GM21423 (cell line): ENCODE measurements at regions not wholly inside any gene's neighbourhood (a gene's known extent, or its start where the extent isn't known, plus 50 kb on each side); places are given as distances from the start of the nearest gene placed in this dataset.

Experiments
- ATAC-seq: cut with Tn5 transposase; IDR thresholded peaks from one replicate; pipeline ENCODE4 v1.9.1; 2021; ENCODE audit warnings: mild to moderate bottlenecking, moderate library complexity; ENCODE audit not compliant: unreplicated experiment

DNA sequence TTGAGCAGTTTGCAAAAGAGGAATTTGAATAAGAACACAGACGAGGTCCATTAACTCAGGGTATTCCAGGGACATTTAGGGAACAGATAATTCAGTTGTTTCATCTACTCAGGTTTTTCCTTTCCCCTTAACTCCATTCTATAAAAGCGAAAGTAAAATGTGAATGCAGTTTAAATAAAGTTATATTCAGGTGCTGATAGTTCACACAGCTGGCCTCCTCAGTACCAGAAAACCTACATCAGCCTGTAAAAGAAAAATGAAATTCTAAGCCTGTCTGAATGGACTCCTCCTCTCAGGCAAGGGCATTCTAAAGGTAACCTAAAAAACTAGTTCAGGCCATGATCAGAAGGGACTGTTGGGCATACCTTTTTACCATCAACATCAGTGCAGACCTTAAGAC is 873.8 kb downstream of the SUCLG1 start:
- ATAC-seq, result no peak

DNA sequence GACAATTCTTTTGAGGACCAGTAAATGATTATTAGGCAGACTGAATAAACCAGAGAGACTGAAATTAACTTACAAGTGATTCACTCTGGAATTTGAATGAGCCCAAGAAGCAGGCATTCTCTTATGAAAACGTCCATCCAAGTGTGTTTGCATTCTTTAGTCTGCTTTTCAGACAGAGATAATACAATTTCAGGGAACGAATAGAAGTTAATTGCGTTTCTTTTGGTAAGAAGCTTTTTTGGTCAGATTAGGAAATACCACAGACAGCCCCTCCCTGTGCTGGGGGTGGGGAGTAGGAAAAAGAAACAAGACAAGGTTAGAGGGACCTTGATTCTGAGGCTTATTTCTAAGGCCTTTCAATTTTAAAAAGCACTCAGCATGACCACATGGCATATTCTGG is 874.4 kb downstream of the SUCLG1 start:
- ATAC-seq, result no peak

DNA sequence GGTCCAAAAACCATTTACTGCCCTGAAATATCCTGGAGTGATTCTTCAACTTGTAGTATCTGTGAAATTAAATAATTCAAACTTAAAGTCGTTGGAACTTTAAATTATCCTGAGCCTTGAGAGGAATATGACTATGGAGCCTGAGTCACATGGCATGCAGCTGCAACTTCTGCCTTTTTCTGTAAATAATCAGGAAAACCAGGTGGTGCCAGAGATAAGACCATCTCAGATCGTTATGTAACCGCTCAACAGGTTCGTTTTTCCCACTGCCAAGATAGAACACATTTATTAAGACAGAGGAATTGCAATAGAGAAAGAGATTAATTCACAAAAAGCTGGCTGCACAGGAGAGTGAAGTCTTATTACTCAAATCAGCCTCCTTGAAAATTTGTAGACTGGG is 876.5 kb downstream of the SUCLG1 start:
- ATAC-seq, result no peak

DNA sequence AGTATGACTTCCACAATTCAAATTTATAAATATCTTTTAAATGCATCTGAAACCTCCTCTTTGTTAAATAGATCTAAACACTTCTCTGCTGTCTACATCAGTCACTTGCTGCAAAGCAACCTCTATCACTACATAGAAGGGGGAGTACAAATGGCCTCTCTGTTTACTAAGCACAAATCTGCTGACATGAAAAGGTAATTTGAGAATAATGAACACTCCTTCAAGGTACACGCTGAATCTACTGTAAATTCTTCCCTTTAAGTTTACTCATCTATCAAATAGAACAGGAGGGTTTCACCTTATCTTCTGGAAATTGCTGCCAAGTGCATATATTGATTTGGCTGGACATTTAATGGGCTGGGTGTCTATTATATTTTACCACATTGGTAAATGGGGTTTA is 879.6 kb downstream of the SUCLG1 start:
- no peak for ATAC-seq

DNA sequence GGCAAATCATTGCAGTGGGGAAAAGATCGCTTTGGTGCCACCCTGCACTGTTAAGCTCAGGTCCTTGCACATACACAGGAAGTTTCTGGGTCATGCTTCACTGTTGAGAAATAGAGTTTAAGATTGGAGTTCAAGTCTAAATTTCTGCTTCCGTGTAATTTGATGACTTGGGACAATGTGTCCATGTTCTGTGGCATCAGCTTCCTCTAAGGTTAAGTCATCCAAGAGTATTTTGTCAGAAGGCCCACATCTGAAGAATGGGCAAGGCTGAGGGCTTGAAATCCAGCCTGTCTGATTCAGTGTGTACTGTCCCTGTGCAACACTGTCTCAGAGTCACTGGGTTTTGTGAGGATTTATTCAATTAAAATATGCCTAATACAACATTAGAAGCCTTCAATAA is 880.7 kb downstream of the SUCLG1 start:
- no peak for ATAC-seq

DNA sequence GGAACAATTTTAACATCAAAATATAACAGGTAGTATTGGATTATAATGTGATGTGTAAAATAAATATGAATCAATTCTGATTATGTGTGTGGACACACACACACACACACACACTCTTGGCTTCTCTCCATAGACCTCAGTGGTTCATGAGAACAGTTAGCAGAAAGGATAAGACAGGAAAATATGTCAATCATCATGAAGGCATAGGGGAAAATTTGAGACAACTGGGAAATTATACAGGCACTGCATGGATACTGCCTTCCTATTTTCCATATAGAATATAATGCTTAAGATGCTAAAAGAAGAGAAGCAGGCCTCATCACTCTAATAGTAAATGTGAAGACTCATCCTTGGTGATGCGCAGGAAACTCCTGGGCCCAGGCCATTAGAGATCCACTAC is 884.5 kb downstream of the SUCLG1 start:
- no peak for ATAC-seq

DNA sequence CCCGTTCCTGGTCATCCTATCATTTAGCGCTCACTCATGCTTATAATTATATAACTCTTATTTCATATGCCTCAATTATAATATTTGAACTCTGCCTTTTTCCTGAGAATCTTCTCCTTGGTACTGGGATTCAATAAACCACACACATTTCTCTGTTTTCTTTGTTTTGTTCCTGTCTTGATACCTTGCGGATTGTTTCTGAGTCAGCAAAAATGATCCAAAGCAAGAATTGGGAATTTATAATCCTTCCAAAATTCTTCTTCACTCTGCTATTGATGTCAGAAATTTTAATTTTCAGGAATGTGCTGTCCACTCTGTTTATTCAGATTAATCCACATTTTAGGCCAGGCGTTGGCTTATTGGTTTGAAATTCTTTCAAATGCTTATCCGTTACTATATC is 886.0 kb downstream of the SUCLG1 start:
- ATAC-seq, result no peak

DNA sequence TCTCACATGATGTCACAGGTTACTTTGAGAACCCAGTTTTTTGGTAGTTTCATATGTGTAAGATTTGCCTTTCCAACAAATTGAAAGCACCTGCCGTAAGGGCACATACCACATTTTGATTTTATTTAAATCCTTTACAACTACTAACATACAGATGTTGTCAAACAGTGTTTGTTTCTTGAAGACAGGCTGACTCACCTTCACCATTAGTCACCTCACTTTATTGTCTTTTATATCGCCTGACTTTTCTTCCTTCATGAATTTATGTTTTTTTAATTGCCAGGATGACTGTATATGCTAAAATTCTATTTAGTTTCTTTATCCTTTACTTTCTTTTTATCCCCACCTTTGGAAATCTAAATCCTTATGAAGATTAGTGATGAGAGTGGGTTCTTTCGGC is 886.7 kb downstream of the SUCLG1 start:
- ATAC-seq, result no peak

DNA sequence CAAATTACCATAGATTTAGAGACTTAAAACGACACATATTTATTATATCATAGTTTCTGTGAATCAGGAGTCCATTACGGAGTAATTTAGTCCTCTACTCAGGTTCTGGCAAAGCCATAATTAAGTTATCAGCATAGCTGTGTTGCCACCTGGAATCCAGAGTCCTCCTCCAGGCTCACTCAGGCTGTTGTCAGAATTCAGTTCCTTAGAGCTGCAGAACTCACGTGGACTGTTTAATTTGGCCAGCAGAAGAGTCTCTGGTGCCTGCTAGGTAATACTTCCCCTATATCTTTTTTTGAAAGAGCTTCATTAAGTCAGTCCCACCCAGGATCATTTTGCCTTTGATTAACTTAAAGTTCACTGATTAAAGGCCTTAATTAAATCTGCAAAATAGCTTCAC is 891.5 kb downstream of the SUCLG1 start:
- ATAC-seq, result no peak

DNA sequence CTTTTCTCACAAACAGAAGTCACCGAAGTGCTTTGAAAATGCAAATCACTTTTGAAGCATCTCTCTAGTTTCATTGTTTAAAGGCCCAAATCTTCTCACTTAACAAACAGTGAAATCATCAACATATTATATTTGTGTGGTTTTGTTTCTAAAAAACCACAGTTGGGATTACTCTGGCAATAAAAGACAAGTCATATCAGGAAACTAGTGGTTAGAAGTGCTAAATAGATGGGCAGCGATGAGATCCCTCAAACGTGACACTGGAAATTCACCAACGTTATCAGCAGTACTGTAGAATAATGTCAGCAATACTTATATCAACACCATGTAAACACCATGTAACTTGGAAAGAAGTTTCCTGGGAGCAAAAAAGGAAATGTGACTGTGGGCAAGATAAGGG is 893.5 kb downstream of the SUCLG1 start:
- ATAC-seq, result no peak

DNA sequence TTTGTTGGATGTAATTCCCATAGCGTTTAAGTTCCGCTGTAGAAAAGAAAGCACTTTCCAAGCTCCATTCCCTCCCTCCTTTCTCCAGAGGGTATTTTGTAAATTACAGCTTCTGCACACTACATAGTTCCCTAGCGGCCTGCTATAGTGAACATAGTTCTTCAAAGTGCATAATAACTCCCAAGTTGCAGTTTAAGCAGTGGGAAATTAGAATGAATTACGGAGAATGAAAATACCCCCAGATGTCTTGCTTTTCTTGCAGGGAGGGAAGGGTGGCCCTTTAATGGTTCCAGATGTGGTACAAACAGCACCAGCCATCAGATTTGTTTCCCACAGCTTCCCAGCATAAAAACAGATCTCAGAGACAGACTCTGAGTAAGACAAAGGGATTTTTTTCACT is 893.9 kb downstream of the SUCLG1 start:
- ATAC-seq, result no peak

DNA sequence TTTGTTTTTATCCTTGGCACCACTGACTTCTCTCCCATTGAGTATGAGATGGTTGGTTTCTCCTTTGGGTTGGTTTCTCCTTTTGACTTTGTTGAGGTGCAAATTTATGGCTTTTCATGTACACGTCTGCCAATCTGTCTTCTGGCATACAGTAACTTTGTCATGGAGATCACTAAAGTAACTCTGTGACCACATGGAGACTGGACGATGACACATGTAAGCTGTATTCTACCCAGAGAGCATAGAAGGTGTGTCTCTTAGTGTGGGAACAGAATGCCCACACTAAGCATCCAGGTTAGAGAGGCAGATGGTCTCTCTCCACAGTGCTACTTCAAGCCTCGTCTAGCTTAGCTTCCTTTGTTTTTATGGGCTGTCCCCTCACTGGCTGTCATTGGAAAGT is 897.5 kb downstream of the SUCLG1 start:
- no peak for ATAC-seq

DNA sequence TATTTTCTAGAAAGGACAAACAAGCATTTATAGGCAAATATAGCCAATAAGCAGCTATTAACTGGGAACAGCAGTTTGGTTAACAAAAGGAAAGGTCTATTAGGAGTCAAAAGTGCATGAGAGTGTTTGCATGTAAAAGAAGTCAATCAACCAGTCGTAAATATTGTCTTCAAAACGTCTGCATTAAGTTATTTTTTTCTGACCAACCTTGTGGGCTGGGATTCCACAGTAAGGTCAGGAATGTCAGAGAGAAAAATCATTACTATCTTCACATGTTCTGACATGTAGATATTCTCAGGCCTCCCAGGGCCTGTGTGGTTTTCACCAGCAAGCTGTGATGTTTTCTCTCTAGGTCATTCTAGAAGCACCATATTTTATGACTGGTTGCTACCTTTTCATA is 922.5 kb downstream of the SUCLG1 start:
- no peak for ATAC-seq

DNA sequence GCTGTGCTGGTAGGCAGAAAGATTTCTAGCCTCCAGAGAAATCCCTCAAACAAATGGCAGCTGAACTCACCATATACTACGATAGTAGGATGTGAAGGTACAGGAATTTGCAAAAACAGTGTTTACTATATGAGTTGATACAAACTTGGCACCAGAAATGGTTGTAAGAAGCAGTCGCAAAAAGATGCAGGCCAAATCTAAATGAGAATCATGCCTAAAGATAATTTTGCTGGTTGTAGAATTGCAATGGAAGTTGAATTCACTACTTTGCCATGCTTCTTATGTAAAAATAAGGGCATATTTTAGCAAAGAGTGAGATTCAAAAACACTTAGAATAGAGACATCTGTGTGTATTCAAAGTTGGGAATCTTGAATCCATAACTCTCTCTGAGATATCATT is 924.7 kb downstream of the SUCLG1 start:
- no peak for ATAC-seq

DNA sequence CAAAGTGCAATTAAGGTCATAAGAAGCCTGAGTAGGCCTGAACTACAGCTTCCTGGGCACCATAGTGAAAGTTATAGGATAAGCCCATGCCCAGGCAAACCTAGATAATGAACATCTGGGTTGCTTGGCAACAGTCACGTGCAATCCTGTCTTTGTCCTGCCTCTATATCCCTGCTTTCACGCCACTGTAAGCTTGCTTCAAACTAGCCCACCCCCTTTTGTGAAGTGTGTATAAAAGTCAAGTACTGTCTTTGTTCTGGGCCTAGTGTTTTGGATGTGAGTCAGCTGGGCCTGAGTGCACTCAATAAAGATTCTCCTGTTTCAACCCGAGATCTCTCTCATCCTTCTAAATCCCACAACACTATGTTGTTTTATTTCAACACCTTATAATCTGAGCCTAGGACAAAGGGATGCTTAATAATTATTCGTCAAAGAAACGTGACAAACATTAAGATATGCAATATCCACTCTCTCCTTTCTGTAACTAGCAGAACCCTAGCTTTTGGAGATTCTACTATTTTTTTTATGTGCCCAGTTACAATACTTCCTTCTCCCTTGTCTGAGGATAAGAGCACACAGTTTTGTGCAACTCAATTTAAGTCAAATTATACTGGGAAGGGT is 927.8 kb downstream of the SUCLG1 start:
- ATAC-seq, result no peak

DNA sequence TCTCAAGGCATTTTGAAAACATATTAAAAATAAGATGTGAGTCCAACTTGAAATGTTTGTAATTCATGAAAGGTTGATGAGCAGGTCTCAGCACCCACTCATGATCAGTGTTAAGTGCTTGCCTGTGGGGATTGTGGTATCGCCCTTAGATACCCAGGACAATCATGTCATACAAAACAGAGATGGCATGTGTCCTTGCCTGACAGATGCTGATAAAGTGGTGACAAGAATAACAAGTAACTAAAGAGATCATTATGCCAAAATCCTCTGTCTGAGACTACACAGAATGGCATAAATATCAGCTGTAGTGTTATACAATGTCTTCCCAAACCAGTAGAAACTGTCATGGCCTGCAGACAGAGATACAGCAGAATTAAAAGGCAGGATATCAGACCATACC is 930.3 kb downstream of the SUCLG1 start:
- no peak for ATAC-seq

DNA sequence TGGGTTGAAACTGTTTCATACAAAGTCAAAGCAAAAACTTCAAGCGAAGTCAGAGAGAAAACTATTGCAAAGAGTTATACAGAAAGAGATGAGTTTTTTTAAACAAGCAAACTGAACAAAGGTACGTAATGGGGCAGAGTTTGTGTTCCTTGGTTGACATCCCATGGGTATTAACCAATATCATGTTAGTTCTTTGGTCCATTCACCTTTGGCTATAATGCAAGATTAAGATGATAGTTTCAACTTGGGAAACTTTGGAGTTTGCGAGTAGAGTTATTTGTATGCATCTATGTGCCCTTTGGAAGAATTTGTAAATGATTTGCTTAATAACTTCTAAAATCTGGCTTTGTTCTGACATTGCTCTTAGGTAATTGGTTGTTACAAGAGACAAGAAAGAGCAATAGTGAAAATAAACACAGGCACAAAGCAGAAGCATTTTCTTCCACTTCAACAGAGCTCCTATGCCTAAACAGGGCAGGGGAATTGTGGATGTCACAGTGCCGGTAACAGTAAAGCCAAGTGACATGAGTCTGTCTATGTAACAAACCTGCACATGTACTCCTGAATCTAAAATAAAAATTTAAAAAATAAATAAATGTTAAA is 936.1 kb downstream of the SUCLG1 start:
- ATAC-seq, result no peak

DNA sequence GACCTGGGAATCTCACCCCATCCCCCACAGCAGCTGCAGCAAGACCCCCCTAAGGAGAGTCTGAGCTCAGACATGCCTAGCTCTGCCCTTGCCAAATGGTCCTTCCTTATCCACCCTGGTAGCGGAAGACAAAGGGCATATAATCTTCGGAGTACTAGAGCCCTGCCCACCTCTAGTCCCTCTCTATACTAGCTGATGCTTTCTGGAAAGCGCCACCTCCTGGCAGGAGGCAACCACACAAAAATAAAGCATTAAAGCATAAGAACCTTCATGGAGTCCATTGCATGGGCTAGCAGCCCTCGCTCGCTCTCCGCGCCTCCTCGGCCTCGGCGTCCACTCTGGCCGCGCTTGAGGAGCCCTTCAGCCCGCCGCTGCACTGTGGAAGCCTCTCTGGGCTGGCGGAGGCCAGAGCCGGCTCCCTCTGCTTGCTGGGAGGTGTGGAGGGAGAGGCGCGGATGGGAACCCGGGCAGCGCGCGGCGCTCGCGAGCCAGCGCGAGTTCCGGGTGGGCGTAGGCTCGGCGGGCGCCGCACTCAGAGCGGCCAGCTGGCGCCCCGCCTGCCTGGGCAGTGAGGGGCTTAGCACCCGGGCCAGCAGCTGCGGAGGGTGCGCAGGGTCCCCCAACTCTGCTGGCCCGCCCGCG is 941.2 kb downstream of the SUCLG1 start:
- ATAC-seq, result no peak

DNA sequence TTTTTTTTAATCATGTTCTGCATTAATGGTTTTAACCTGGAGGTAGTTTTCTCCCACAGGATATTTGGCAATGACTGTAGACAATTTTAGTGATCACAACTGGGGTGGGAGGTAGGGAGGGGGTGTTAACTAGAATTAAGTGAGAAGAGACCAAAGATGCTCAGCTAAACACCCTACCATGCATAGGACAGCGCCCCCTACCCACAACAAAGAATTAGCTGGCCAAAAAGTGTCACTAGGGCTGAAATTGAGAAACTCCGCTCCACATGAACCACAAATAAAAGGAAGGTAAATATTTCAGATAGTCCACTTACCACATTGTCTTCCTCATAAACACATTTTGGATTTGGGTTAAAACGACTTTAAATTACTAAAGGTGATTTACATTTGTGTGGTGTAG is 942.6 kb downstream of the SUCLG1 start:
- no peak for ATAC-seq

DNA sequence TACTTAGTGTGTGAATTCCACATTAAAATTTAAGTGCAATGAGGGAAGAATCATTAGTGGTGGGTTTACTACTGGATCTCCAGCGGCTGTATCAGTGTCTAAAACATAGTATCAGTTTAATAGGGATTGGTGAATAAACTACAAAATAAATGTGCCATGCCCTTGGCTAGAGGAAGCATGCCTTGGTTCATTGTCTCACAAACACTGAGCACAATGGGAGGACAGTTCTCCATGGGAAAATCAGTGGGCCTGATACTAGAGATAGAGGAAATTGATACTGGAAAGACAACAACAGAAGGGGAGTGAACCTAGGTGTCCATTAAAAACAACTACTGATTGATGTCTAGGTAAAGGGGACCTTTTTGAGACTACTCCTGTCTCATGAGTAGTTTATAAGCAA is 971.6 kb downstream of the SUCLG1 start:
- ATAC-seq, result no peak

DNA sequence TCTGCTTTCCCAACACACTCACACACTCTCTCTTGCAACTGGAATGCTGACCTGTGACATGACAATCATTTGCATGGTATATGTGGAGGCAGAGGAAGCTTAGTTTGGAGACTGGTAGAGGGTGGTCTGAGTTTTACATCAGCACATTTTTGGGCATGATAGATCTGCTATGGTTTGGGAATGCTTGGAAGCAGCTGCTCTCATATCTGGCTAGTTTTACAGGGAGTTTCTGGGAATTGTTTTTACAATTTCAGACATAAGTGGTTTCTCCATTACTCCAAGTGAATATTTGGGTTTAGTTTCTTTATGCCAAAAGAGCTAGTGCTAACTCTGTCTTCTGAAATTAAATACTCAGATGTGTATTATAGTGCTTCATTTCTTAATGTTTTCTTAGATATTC is 977.6 kb downstream of the SUCLG1 start:
- ATAC-seq, result no peak

DNA sequence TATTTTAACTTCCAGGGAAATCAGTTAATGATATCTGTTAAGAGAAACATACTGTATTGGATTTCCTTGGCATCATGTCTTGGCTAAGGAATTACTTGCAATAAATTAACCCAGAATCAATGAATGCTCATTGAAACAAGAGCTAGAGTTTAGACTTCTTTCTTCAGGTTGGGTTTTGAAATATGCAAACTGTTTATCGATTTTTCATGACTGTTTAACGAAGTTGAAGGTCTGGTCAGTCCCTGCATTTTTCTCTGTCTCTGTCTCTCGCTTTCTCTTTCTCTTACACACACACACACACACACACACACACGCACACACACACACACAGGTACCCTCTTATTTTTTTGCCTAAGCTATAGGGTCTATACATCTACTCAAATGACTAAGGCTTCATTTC is 981.0 kb downstream of the SUCLG1 start:
- ATAC-seq, result no peak

DNA sequence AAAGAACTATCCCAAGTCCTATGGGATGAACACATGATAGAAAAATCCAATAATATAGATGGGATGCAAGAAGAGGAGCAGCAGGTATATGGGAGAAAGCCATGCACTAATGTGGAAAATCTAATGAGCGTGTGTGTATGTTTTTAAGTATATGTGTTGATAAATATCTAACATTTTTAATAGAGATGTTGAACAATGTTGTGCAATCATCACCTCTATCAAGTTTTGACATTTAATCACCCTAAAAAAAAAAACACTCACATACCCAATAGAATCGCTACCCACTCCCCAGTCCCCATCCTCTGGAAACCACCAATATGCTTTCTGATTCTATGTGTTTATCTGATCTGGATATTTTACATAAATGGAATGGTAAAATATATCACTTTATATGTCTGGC is 983.7 kb downstream of the SUCLG1 start:
- ATAC-seq, result no peak
